ENCODE measurements at regions not wholly inside any gene's neighbourhood (a gene's known extent, or its start where the extent isn't known, plus 50 kb on each side); places are given as distances from the start of the nearest gene placed in this dataset.

- intact Hi-C loops (cut with DNase I), result no loop called here
- no peak overlapping the region for H3K4me3 ChIP-seq
- no peaks in the 10 kb centered on the region for H3K36me3 ChIP-seq (replicated peaks in 1 of 2)
- no peak for TF ChIP-seq CTCF (IDR thresholded peaks at IDR 0.05)
- TF ChIP-seq POLR2A (IDR thresholded peaks at IDR 0.05), result no peak
- no peak for DNase-seq
- no peak overlapping the region for H3K27ac ChIP-seq
- 73 to 83% (median 79%) methylated on average over 1 of the region's 1 CpG for WGBS, 4 donors
- H3K9me3 ChIP-seq (replicated peaks in 1 of 3), result no peaks in the 10 kb centered on the region
- H3K4me1 ChIP-seq (replicated peaks in 1 of 2), result no peaks in the 10 kb centered on the region
- no peaks in the 10 kb centered on the region for H3K27me3 ChIP-seq
Observed at GRCh38 chr12:5310151-5310550, 121.8 kb upstream of the NTF3 start.

- Histone ChIP-seq H3K4me3 (no peak overlapping the region), H3K9me3 (replicated peaks in 1 of 3) (no peaks in the 10 kb centered on the region), H3K4me1 (replicated peaks in 1 of 2) (no peaks in the 10 kb centered on the region), H3K27me3 (no peaks in the 10 kb centered on the region), H3K27ac (no peak overlapping the region), H3K36me3 (replicated peaks in 1 of 2) (no peaks in the 10 kb centered on the region)
- DNase-seq, result no peak
- TF ChIP-seq CTCF (IDR thresholded peaks at IDR 0.05) (no peak), POLR2A (IDR thresholded peaks at IDR 0.05) (no peak)
- intact Hi-C loops (cut with DNase I), result no loop called here
Observed at GRCh38 chr12:5317556-5317955, 114.4 kb upstream of the NTF3 start.

- intact Hi-C loops (cut with DNase I), result no loop called here
- peak in 6 of 7 donors; percentile 15 to 52 (median 38) for DNase-seq
- no peak for TF ChIP-seq CTCF (IDR thresholded peaks at IDR 0.05)
- TF ChIP-seq POLR2A (IDR thresholded peaks at IDR 0.05), result no peak
- Histone ChIP-seq H3K27ac (no peak overlapping the region), H3K4me1 (replicated peaks in 1 of 2) (no peaks in the 10 kb centered on the region), H3K9me3 (replicated peaks in 1 of 3) (no peaks in the 10 kb centered on the region), H3K27me3 (no peaks in the 10 kb centered on the region), H3K4me3 (no peak overlapping the region), H3K36me3 (replicated peaks in 1 of 2) (no peaks in the 10 kb centered on the region)
Observed at GRCh38 chr12:5318874-5319273, 113.0 kb upstream of the NTF3 start.

- TF ChIP-seq CTCF (IDR thresholded peaks at IDR 0.05) (no peak), POLR2A (IDR thresholded peaks at IDR 0.05) (no peak)
- Histone ChIP-seq H3K27me3 (no peaks in the 10 kb centered on the region), H3K27ac (no peak overlapping the region), H3K36me3 (replicated peaks in 1 of 2) (no peaks in the 10 kb centered on the region), H3K9me3 (replicated peaks in 1 of 3) (no peaks in the 10 kb centered on the region), H3K4me1 (replicated peaks in 1 of 2) (no peaks in the 10 kb centered on the region), H3K4me3 (no peak overlapping the region)
- intact Hi-C loops (cut with DNase I), result no loop called here
- 78 to 81% (median 78%) methylated on average over 7 of the region's 7 CpGs for WGBS, 4 donors
- no peak for DNase-seq
Observed at GRCh38 chr12:5328669-5329517, 103.0 kb upstream of the NTF3 start.

Data from adrenal gland (tissue), 9 donors.